22Rv1 (cell line): ENCODE measurements at regions not wholly inside any gene's neighbourhood (a gene's known extent, or its start where the extent isn't known, plus 50 kb on each side); places are given as distances from the start of the nearest gene placed in this dataset.

Experiments
- ZFX ChIP-seq: fragments of 450-650 bp; IDR thresholded peaks from 2 replicates; pipeline ENCODE4 v1.6.1; 2017; ENCODE audit warnings: antibody characterized with exemption, borderline replicate concordance
- TF ChIP-seq, protein P1 (sequence below): fragments of 450-650 bp; IDR thresholded peaks from 2 replicates; pipeline ENCODE4 v1.5.1; 2017; ENCODE audit warnings: mild to moderate bottlenecking

DNA sequence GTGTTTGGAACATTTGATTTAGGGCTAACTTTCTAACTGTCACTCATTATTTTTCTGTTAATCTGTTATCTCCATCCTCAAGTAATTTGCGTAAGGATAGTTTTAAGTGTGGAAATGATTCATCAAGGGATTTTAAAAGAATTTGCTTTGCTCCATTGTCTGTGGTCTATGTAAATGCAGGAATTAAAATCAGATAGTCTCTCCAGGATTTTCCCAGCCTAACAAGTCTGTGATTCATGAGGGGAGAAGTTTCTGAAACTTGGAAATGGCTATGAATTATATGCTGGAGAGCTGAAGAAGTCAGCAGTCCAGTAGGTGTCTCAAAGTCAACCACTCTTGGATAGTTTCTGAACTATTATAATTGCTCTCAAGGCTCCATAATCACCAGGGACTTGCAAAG lies 264.5 kb downstream of the MRPL39 start:
- TF ChIP-seq, protein P1, sequence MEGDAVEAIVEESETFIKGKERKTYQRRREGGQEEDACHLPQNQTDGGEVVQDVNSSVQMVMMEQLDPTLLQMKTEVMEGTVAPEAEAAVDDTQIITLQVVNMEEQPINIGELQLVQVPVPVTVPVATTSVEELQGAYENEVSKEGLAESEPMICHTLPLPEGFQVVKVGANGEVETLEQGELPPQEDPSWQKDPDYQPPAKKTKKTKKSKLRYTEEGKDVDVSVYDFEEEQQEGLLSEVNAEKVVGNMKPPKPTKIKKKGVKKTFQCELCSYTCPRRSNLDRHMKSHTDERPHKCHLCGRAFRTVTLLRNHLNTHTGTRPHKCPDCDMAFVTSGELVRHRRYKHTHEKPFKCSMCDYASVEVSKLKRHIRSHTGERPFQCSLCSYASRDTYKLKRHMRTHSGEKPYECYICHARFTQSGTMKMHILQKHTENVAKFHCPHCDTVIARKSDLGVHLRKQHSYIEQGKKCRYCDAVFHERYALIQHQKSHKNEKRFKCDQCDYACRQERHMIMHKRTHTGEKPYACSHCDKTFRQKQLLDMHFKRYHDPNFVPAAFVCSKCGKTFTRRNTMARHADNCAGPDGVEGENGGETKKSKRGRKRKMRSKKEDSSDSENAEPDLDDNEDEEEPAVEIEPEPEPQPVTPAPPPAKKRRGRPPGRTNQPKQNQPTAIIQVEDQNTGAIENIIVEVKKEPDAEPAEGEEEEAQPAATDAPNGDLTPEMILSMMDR, result no peak
- TF ChIP-seq ZFX, result no peak
